Panc1 (cell line): ENCODE measurements at regions not wholly inside any gene's neighbourhood (a gene's known extent, or its start where the extent isn't known, plus 50 kb on each side); places are given as distances from the start of the nearest gene placed in this dataset.

Source experiments
- ATAC-seq: fragments of 200-7000 bp; cut with Tn5 transposase; 2 replicates; pipeline ENCODE4 v1.9.1; 2020; ENCODE audit warnings: mild to moderate bottlenecking, moderate library complexity
- BruUV-seq: library from RNA; stranded (reverse); fragments of 400-500 nt; replicated peaks from 2 replicates; lab custom pipeline; 2021; lab: Mats Ljungman, UMichigan
- CTCF ChIA-PET: fragments of 300-600 bp; sonication (Branson Sonifier 250); formaldehyde crosslinking; loops from one replicate; lab custom pipeline; 2022; ENCODE audit warnings: antibody characterized with exemption; lab: Charles Lee
- POLR2A ChIA-PET: fragments of 300-600 bp; sonication (Branson Sonifier 250); formaldehyde crosslinking; loops from one replicate; lab custom pipeline; 2022; ENCODE audit warnings: antibody characterized with exemption; lab: Charles Lee
- DNase-seq: peaks from one replicate; pipeline ENCODE4 v3.0.0-alpha.2; 2010; ENCODE audit warnings: low read depth, low spot score
- H3K27ac ChIP-seq: 2 replicates; pipeline ENCODE4 v1.5.1; 2011; ENCODE audit warnings: mild to moderate bottlenecking, low read length, inconsistent platforms
- H3K27me3 ChIP-seq: fragments of 200-500 bp; sonication (Bioruptor generic); 2 replicates; pipeline ENCODE4 v1.6.0; 2014; ENCODE audit warnings: low read length, inconsistent platforms; ENCODE audit not compliant: control insufficient read depth, insufficient read depth
- H3K36me3 ChIP-seq: fragments of 200-500 bp; sonication (Bioruptor generic); 2 replicates; pipeline ENCODE4 v1.5.1; 2014; ENCODE audit warnings: inconsistent platforms, mild to moderate bottlenecking, low read length, moderate library complexity; ENCODE audit not compliant: control insufficient read depth, insufficient read depth
- H3K4me1 ChIP-seq: 2 replicates; pipeline ENCODE4 v1.5.1; 2011; ENCODE audit warnings: inconsistent platforms, mild to moderate bottlenecking, low read length, moderate library complexity; ENCODE audit not compliant: control insufficient read depth, insufficient read depth
- H3K4me3 ChIP-seq, 2 experiments: 2 replicates each; pipeline ENCODE4 v1.5.1; 2011 to 2012; ENCODE audit warnings: low read depth in 2 of 2, low read length in 2 of 2, mild to moderate bottlenecking in 2 of 2, inconsistent platforms in 1 of 2, moderate library complexity in 1 of 2
- H3K9me3 ChIP-seq: fragments of 200-500 bp; sonication (Bioruptor generic); 2 replicates; pipeline ENCODE4 v1.5.1; 2014; ENCODE audit warnings: low read depth, mild to moderate bottlenecking, inconsistent platforms, low read length, moderate library complexity; ENCODE audit not compliant: control insufficient read depth, insufficient read depth
- CTCF ChIP-seq: fragments of 450-650 bp; IDR thresholded peaks from 2 replicates; pipeline ENCODE4 v1.5.1; 2017; ENCODE audit warnings: mild to moderate bottlenecking
- POLR2AphosphoS5 ChIP-seq: IDR thresholded peaks from 2 replicates; pipeline ENCODE4 v1.6.1; 2012; ENCODE audit warnings: mild to moderate bottlenecking, low read depth, low read length, moderate library complexity
- REST ChIP-seq, 2 experiments: IDR thresholded peaks; 2 replicates each; pipeline ENCODE4 v1.6.1; 2011 to 2012; ENCODE audit warnings: low read depth in 2 of 2, control low read depth in 1 of 2, low read length in 1 of 2, mild to moderate bottlenecking in 1 of 2, moderate library complexity in 1 of 2; ENCODE audit not compliant: insufficient read depth in 1 of 2
- SIN3A ChIP-seq: IDR thresholded peaks from 2 replicates; pipeline ENCODE4 v1.6.1; 2012; ENCODE audit warnings: low read depth, mild to moderate bottlenecking, low read length, moderate library complexity, borderline replicate concordance; ENCODE audit not compliant: insufficient read depth
- TCF7L2 ChIP-seq: IDR thresholded peaks from 2 replicates; pipeline ENCODE4 v1.6.1; 2011; ENCODE audit warnings: mild to moderate bottlenecking, low read depth, low read length, inconsistent platforms
- in situ Hi-C: cut with HindIII; loops from 2 replicates; pipeline ENCODE4 v1.10.0; 2016; ENCODE audit warnings: low sequenced_read_pairs, low pct_unique_long_range_greater_than_20kb
- intact Hi-C: fragments of 100-400 bp; cut with micrococcal nuclease; formaldehyde crosslinking; loops from one replicate; pipeline ENCODE4 v1.10.0; 2022; ENCODE audit not compliant: unreplicated experiment

DNA sequence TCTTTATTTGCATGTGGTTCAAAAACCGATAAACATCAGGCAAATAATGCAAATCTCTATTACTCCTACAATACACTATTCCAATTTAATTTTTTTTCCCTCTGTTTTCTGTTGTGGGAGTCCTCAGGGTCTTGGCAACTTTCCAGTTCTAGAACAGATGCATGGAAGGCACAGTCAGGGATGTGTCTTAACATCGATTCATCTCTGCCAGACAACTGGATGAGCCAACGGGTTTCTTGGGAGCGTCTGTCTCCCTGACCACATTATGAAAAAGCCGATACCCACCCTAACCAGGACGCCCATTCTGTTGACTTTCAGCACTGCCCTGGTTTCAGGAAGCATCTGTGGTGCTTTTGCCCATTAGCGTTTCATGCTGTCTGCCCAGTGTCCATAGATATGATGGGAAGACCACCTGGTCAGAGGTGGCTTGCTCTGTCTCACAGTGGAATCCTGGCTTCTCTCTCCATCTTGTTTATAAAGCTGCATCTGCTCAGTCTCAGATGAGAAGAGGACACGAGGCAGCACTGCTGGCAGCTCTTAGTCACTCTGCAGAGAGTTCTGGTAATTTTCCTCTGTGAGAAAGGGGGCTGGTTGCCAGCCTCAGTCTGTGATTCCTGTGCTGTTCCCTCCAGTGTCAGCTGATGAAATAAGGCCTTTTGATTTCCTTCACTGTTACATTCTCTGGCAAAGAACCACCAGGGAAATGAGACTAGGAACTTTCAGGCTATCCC lies 57.9 kb upstream of the KCNE4 start:
- peak; percentile 60; the same call in 1 of the 2 replicates for ATAC-seq
- no peak for DNase-seq
- ChIA-PET CTCF (no interaction called here), POLR2A (no interaction called here)
- peak overlapping the region; percentile 70; the same call in 1 of the 2 replicates for H3K27ac ChIP-seq
- no peak for TF ChIP-seq SIN3A
- TF ChIP-seq TCF7L2: no peak
- no peak for TF ChIP-seq CTCF
- TF ChIP-seq POLR2AphosphoS5: no peak
- TF ChIP-seq REST (IDR thresholded peaks at IDR 0.05; ENCODE audit: insufficient read depth in 1 of 2, low read depth in 2 of 2, low read length in 1 of 2): no peak
- no peak overlapping the region for H3K4me3 ChIP-seq
- no TSS peak for BruUV-seq
- in situ Hi-C loops (no loop called here), intact Hi-C loops (no loop called here)
- H3K4me1 ChIP-seq: no peaks in the 10 kb centered on the region
- no peaks in the 10 kb centered on the region for H3K9me3 ChIP-seq
- no peaks in the 10 kb centered on the region for H3K36me3 ChIP-seq
- H3K27me3 ChIP-seq: no peaks in the 10 kb centered on the region

- POLR2A ChIA-PET: no interaction called here
- ATAC-seq (no peak), DNase-seq (no peak)
- Histone ChIP-seq H3K27me3 (no peaks in the 10 kb centered on the region), H3K4me1 (no peaks in the 10 kb centered on the region), H3K9me3 (no peaks in the 10 kb centered on the region), H3K36me3 (no peaks in the 10 kb centered on the region), H3K4me3 (no peak overlapping the region), H3K27ac (no peak overlapping the region)
- intact Hi-C loops: no loop called here
- in situ Hi-C loops: no loop called here
- CTCF ChIA-PET: no interaction called here
- BruUV-seq: no TSS peak
- TF ChIP-seq SIN3A: no peak
- TF ChIP-seq POLR2AphosphoS5: no peak
- TF ChIP-seq CTCF: no peak
- no peak for TF ChIP-seq REST (IDR thresholded peaks at IDR 0.05; ENCODE audit: insufficient read depth in 1 of 2, low read depth in 2 of 2, low read length in 1 of 2)
- TF ChIP-seq TCF7L2: no peak
These were observed 53.5 kb upstream of the KCNE4 start for GRCh38 chr2:222998459-222998858.
